K562 (cell line): ENCODE measurements at regions not wholly inside any gene's neighbourhood (a gene's known extent, or its start where the extent isn't known, plus 50 kb on each side); places are given as distances from the start of the nearest gene placed in this dataset.

Experiments used
- HDAC2 ChIP-seq: fragments of 450-650 bp; IDR thresholded peaks from 2 replicates; pipeline ENCODE4 v1.6.1; 2016; ENCODE audit warnings: mild to moderate bottlenecking
- HLTF ChIP-seq: fragments of 450-650 bp; IDR thresholded peaks from 2 replicates; pipeline ENCODE4 v1.6.1; 2016
- POLR2A ChIP-seq: fragments of 450-650 bp; conservative IDR thresholded peaks from 2 replicates; pipeline ENCODE4 v1.6.1; 2016
- ZEB2 ChIP-seq: fragments of 450-650 bp; IDR thresholded peaks from 2 replicates; pipeline ENCODE4 v1.6.1; 2016
- ZNF24 ChIP-seq: fragments of 450-650 bp; IDR thresholded peaks from 2 replicates; pipeline ENCODE4 v1.6.1; 2016
- ZNF695 ChIP-seq: fragments of 450-650 bp; formaldehyde crosslinking; IDR thresholded peaks from 2 replicates; pipeline ENCODE4 v1.4.0; 2020; ENCODE audit warnings: mild to moderate bottlenecking, moderate library complexity

- TF ChIP-seq ZNF695 (CRISPR knock-in tag) (no peak), POLR2A (no peak), ZNF24 (no peak), HLTF (no peak), ZEB2 (no peak), HDAC2 (no peak)
These were observed 483.3 kb upstream of the GOLIM4 start for GRCh38 chr3:168579010-168579409.
